H9 (cell line): ENCODE measurements at regions not wholly inside any gene's neighbourhood (a gene's known extent, or its start where the extent isn't known, plus 50 kb on each side); places are given as distances from the start of the nearest gene placed in this dataset.

Experiments used
- DNase-seq: peaks from one replicate; pipeline ENCODE4 v3.0.0-alpha.2; 2017
- H2AFZ ChIP-seq: one replicate; pipeline ENCODE4 v1.6.1; 2013; ENCODE audit warnings: mild to moderate bottlenecking, low read length, control low read depth, moderate library complexity
- H2AK5ac ChIP-seq: 2 replicates; pipeline ENCODE4 v1.6.1; 2013; ENCODE audit warnings: low read length, control low read depth, mixed read lengths; ENCODE audit not compliant: insufficient read length
- H2BK120ac ChIP-seq: one replicate; pipeline ENCODE4 v1.6.1; 2013; ENCODE audit warnings: low read depth, mild to moderate bottlenecking, low read length, control low read depth, inconsistent platforms; ENCODE audit not compliant: poor library complexity, severe bottlenecking
- H2BK12ac ChIP-seq: 2 replicates; pipeline ENCODE4 v1.6.1; 2013; ENCODE audit warnings: low read length, control low read depth, mixed read lengths, low read depth; ENCODE audit not compliant: insufficient read length
- H2BK15ac ChIP-seq: 2 replicates; pipeline ENCODE4 v1.6.1; 2013; ENCODE audit warnings: low read depth, low read length, control low read depth
- H2BK20ac ChIP-seq: one replicate; pipeline ENCODE4 v1.6.1; 2013; ENCODE audit warnings: low read depth, mild to moderate bottlenecking, low read length, control low read depth, inconsistent platforms; ENCODE audit not compliant: poor library complexity, severe bottlenecking
- H2BK5ac ChIP-seq: 2 replicates; pipeline ENCODE4 v1.6.1; 2013; ENCODE audit warnings: low read length, control low read depth, mixed read lengths; ENCODE audit not compliant: insufficient read length
- H3K14ac ChIP-seq: 2 replicates; pipeline ENCODE4 v1.6.1; 2013; ENCODE audit warnings: low read length, control low read depth; ENCODE audit not compliant: insufficient read depth
- H3K18ac ChIP-seq: 2 replicates; pipeline ENCODE4 v1.6.1; 2013; ENCODE audit warnings: low read depth, mild to moderate bottlenecking, mixed read lengths, low read length, control low read depth; ENCODE audit not compliant: insufficient read length
- H3K23ac ChIP-seq: 2 replicates; pipeline ENCODE4 v1.6.1; 2013; ENCODE audit warnings: low read length, control low read depth, mixed read lengths, low read depth; ENCODE audit not compliant: insufficient read length
- H3K23me2 ChIP-seq: 2 replicates; pipeline ENCODE4 v1.6.1; 2013; ENCODE audit warnings: low read depth, mild to moderate bottlenecking, mixed read lengths, low read length, control low read depth; ENCODE audit not compliant: insufficient read length, poor library complexity, severe bottlenecking
- H3K27ac ChIP-seq: 2 replicates; pipeline ENCODE4 v1.5.1; 2013; ENCODE audit warnings: low read length, control low read depth, mixed read lengths, low read depth; ENCODE audit not compliant: insufficient read length
- H3K27me3 ChIP-seq: 2 replicates; pipeline ENCODE4 v1.6.1; 2013; ENCODE audit warnings: low read length, control low read depth, inconsistent platforms; ENCODE audit not compliant: insufficient read depth
- H3K4ac ChIP-seq: 2 replicates; pipeline ENCODE4 v1.6.1; 2013; ENCODE audit warnings: low read depth, mild to moderate bottlenecking, control low read depth, inconsistent platforms, low read length, moderate library complexity
- H3K4me1 ChIP-seq: 2 replicates; pipeline ENCODE4 v1.6.1; 2013; ENCODE audit warnings: low read length, control low read depth, inconsistent platforms; ENCODE audit not compliant: insufficient read depth
- H3K4me2 ChIP-seq: 2 replicates; pipeline ENCODE4 v1.6.1; 2013; ENCODE audit warnings: low read length, control low read depth, mixed read lengths; ENCODE audit not compliant: insufficient read length, insufficient read depth
- H3K56ac ChIP-seq: 2 replicates; pipeline ENCODE4 v1.6.1; 2013; ENCODE audit warnings: low read depth, mild to moderate bottlenecking, mixed read lengths, low read length, control low read depth; ENCODE audit not compliant: insufficient read length
- H3K79me1 ChIP-seq: 2 replicates; pipeline ENCODE4 v1.6.1; 2013; ENCODE audit warnings: low read depth, mild to moderate bottlenecking, moderate library complexity, low read length, control low read depth, inconsistent platforms; ENCODE audit not compliant: insufficient read depth, poor library complexity, severe bottlenecking
- H3K79me2 ChIP-seq: 2 replicates; pipeline ENCODE4 v1.6.1; 2013; ENCODE audit warnings: low read length, control low read depth, inconsistent platforms; ENCODE audit not compliant: insufficient read depth
- H3K9ac ChIP-seq: 2 replicates; pipeline ENCODE4 v1.6.1; 2013; ENCODE audit warnings: low read length, control low read depth, mixed read lengths; ENCODE audit not compliant: insufficient read length; ENCODE audit errors: extremely low read depth
- H3K9me3 ChIP-seq: one replicate; pipeline ENCODE4 v1.6.1; 2013; ENCODE audit warnings: low read depth, low read length, inconsistent platforms; ENCODE audit not compliant: control insufficient read depth
- H3T11ph ChIP-seq: one replicate; pipeline ENCODE4 v1.6.1; 2013; ENCODE audit warnings: mild to moderate bottlenecking, low read length, control low read depth, inconsistent platforms
- H4K20me1 ChIP-seq: one replicate; pipeline ENCODE4 v1.6.1; 2013; ENCODE audit not compliant: control insufficient read depth, insufficient read length, insufficient read depth
- H4K5ac ChIP-seq: 2 replicates; pipeline ENCODE4 v1.6.1; 2013; ENCODE audit warnings: low read depth, mild to moderate bottlenecking, mixed read lengths, low read length, control low read depth; ENCODE audit not compliant: insufficient read length
- H4K8ac ChIP-seq: replicated peaks from 2 replicates; pipeline ENCODE4 v1.6.1; 2013; ENCODE audit warnings: low read length, control low read depth, mixed read lengths, low read depth; ENCODE audit not compliant: insufficient read length
- H4K91ac ChIP-seq: 2 replicates; pipeline ENCODE4 v1.6.1; 2013; ENCODE audit warnings: low read depth, mild to moderate bottlenecking, moderate library complexity, mixed read lengths, low read length, control low read depth; ENCODE audit not compliant: insufficient read length
- H3K27ac Mint-ChIP-seq, 3 experiments: 2 replicates in 2 of 3; 3 replicates in 1 of 3; pipeline ENCODE4 v1.8.0; 2020 to 2021; ENCODE audit warnings: mixed read lengths in 3 of 3, mild to moderate bottlenecking in 1 of 3, moderate library complexity in 1 of 3
- H3K27me3 Mint-ChIP-seq: 2 replicates; pipeline ENCODE4 v1.8.0; 2021; ENCODE audit warnings: low read depth, mild to moderate bottlenecking, moderate library complexity, mixed read lengths
- H3K36me3 Mint-ChIP-seq, 3 experiments: 2 replicates in 2 of 3; 3 replicates in 1 of 3; pipeline ENCODE4 v1.8.0; 2020 to 2021; ENCODE audit warnings: low read depth in 3 of 3, mixed read lengths in 3 of 3; ENCODE audit not compliant: insufficient read depth in 1 of 3
- H3K4me1 Mint-ChIP-seq, 2 experiments: 2 replicates each; pipeline ENCODE4 v1.8.0; 2020; ENCODE audit warnings: mixed read lengths in 2 of 2
- H3K4me3 Mint-ChIP-seq, 2 experiments: 2 replicates in 1 of 2; 3 replicates in 1 of 2; pipeline ENCODE4 v1.8.0; 2020 to 2021; ENCODE audit warnings: mild to moderate bottlenecking in 2 of 2, mixed read lengths in 2 of 2, moderate library complexity in 1 of 2
- H3K9me3 Mint-ChIP-seq, 2 experiments: 2 replicates in 1 of 2; 3 replicates in 1 of 2; pipeline ENCODE4 v1.8.0; 2020; ENCODE audit warnings: mild to moderate bottlenecking in 2 of 2, mixed read lengths in 2 of 2, moderate library complexity in 1 of 2
- WGBS: extraction: QIAGEN DNeasy Blood & Tissue Kit; methylation state at CpG from one replicate; pipeline ENCODE4 v1.1.7; 2013; ENCODE audit warnings: missing lambda C conversion rate, low lambda C conversion rate, mixed read lengths; ENCODE audit not compliant: insufficient read length; ENCODE audit errors: extremely low coverage; 5-methylcytosine and 5-hydroxymethylcytosine counted together
- TF ChIP-seq, protein P1 (sequence below): fragments of 200-600 bp; sonication (generic); conservative IDR thresholded peaks from 3 replicates; pipeline ENCODE4 v1.8.0; 2021; ENCODE audit warnings: antibody characterized with exemption, mild to moderate bottlenecking

- H3K27me3 Mint-ChIP-seq, result no peaks in the 10 kb centered on the region
These were observed 223.6 kb upstream of the GULP1 start for GRCh38 chr2:188068093-188068492.

More at GRCh38 chr2:188068093-188068492, 223.6 kb upstream of the GULP1 start:
- no peak overlapping the region for H2BK120ac ChIP-seq
- no peak overlapping the region for H2BK12ac ChIP-seq
- H3K27me3 ChIP-seq, result no peaks in the 10 kb centered on the region
- no peak overlapping the region for H4K8ac ChIP-seq
- H3K14ac ChIP-seq, result no peak overlapping the region
- H3K27ac Mint-ChIP-seq, result peak overlapping the region in 1 of 3 experiments; percentile 25; a peak in 2 of 7 replicates
- H3K79me2 ChIP-seq, result no peaks in the 10 kb centered on the region
- no peak overlapping the region for H4K5ac ChIP-seq
- no peaks in the 10 kb centered on the region for H3K79me1 ChIP-seq
- no peak overlapping the region for H2BK5ac ChIP-seq
- no peak overlapping the region for H3K27ac ChIP-seq
- H3K9ac ChIP-seq, result no peak overlapping the region
- H2AK5ac ChIP-seq, result no peak overlapping the region
- no peaks in the 10 kb centered on the region for H3K23me2 ChIP-seq
- H2BK20ac ChIP-seq, result no peak overlapping the region
- peaks cover 0 to 9% of the 10 kb centered on the region in 2 experiments; a peak in 2 of 5 replicates for H3K9me3 Mint-ChIP-seq
- H3K4me1 ChIP-seq, result no peaks in the 10 kb centered on the region
- no peak overlapping the region for H3K18ac ChIP-seq
- H4K20me1 ChIP-seq, result no peaks in the 10 kb centered on the region
- no peak overlapping the region for H3K56ac ChIP-seq
- TF ChIP-seq, protein P1, sequence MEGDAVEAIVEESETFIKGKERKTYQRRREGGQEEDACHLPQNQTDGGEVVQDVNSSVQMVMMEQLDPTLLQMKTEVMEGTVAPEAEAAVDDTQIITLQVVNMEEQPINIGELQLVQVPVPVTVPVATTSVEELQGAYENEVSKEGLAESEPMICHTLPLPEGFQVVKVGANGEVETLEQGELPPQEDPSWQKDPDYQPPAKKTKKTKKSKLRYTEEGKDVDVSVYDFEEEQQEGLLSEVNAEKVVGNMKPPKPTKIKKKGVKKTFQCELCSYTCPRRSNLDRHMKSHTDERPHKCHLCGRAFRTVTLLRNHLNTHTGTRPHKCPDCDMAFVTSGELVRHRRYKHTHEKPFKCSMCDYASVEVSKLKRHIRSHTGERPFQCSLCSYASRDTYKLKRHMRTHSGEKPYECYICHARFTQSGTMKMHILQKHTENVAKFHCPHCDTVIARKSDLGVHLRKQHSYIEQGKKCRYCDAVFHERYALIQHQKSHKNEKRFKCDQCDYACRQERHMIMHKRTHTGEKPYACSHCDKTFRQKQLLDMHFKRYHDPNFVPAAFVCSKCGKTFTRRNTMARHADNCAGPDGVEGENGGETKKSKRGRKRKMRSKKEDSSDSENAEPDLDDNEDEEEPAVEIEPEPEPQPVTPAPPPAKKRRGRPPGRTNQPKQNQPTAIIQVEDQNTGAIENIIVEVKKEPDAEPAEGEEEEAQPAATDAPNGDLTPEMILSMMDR, result no peak
- H3K36me3 Mint-ChIP-seq, result peaks cover 0 to 10% (median 7%) of the 10 kb centered on the region in 3 experiments; a peak in 3 of 7 replicates
- no peak overlapping the region for H2AFZ ChIP-seq
- H3K4me2 ChIP-seq, result no peak overlapping the region
- H3K4ac ChIP-seq, result no peak overlapping the region
- no peak overlapping the region for H4K91ac ChIP-seq
- no peak overlapping the region for H3K23ac ChIP-seq
- H3K9me3 ChIP-seq, result no peaks in the 10 kb centered on the region
- no peak overlapping the region for H3T11ph ChIP-seq
- no peak overlapping the region for H2BK15ac ChIP-seq
- no peak for DNase-seq
- no CpG with 5 or more reads among the region's 5 CpGs for WGBS
- no peak overlapping the region for H3K4me3 Mint-ChIP-seq
- peaks cover 4 to 5% of the 10 kb centered on the region in 2 experiments; a peak in 2 of 4 replicates for H3K4me1 Mint-ChIP-seq
